ENCODE measurements at regions not wholly inside any gene's neighbourhood (a gene's known extent, or its start where the extent isn't known, plus 50 kb on each side); places are given as distances from the start of the nearest gene placed in this dataset.

DNA sequence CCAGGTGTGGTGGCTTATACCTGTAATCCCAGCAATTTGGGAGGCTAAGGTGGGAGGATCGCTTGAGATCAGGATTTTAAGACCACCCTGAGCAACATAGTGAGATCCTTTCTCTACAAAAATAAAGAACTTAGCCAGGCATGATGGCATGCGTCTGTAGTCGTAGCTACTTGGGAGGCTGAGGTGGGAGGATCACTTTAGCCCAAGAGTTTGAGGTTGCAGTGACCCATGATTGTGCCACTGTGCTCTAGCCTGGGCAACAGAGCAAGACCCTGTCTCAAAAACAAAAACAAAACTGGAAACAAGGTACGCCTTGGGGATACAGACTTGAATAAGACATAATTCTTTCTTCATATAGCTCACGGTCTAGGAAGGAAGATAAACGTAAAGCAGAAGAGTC, 63.1 kb upstream of the GRAMD1B start:
- no peak overlapping the region for H3K4me3 ChIP-seq (ENCODE audit: control insufficient read depth, low read depth, low read length)
- no peak for DNase-seq (ENCODE audit: low read depth)
- TF ChIP-seq, protein P1, sequence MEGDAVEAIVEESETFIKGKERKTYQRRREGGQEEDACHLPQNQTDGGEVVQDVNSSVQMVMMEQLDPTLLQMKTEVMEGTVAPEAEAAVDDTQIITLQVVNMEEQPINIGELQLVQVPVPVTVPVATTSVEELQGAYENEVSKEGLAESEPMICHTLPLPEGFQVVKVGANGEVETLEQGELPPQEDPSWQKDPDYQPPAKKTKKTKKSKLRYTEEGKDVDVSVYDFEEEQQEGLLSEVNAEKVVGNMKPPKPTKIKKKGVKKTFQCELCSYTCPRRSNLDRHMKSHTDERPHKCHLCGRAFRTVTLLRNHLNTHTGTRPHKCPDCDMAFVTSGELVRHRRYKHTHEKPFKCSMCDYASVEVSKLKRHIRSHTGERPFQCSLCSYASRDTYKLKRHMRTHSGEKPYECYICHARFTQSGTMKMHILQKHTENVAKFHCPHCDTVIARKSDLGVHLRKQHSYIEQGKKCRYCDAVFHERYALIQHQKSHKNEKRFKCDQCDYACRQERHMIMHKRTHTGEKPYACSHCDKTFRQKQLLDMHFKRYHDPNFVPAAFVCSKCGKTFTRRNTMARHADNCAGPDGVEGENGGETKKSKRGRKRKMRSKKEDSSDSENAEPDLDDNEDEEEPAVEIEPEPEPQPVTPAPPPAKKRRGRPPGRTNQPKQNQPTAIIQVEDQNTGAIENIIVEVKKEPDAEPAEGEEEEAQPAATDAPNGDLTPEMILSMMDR (IDR thresholded peaks at IDR 0.05; ENCODE audit: control insufficient read depth, insufficient read depth, low read depth, low read length, missing control alignments) = no peak

DNA sequence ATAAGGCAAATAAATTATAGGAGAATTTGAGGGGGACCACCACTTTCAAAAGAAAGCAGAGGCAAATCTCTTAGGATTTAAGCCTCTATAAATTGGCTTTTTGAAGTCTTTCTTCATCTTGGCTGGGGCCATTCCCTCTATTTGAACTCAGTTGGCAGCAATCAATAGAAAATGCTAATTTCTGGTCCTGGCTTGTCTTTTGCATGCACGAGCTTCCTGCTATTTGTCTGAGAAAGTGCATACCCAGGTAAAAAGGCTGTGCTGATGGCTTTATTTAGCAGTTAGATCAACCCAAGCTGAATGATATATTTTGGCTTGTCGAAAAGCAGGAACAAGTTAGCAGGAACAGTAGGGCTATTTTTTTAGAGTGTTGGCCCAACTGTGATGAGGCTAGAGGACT, 64.1 kb upstream of the GRAMD1B start:
- TF ChIP-seq, protein P1 (IDR thresholded peaks at IDR 0.05; ENCODE audit: control insufficient read depth, insufficient read depth, low read depth, low read length, missing control alignments) = no peak
- no peak overlapping the region for H3K4me3 ChIP-seq (ENCODE audit: control insufficient read depth, low read depth, low read length)
- DNase-seq (ENCODE audit: low read depth) = no peak

DNA sequence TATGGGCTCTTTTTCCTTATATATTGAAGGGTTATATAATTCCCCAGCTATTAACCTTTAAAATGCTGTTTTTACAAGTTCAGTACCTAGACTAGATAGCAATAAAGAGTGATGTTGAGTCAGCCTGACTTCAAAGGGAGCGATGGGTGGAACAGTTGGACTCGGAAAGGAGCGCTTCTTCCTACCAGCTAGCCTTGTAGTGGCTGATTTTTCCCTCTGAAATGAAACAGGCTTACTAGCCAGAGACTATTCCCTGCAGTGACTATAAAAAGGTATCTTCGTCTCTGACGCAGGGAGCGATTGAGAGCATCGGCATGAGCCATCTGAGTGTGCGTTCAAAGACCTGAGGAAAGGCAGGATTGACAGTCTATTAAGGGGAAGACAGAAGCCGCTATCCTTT, 66.0 kb upstream of the GRAMD1B start:
- no peak overlapping the region for H3K4me3 ChIP-seq (ENCODE audit: control insufficient read depth, low read depth, low read length)
- TF ChIP-seq, protein P1 (IDR thresholded peaks at IDR 0.05; ENCODE audit: control insufficient read depth, insufficient read depth, low read depth, low read length, missing control alignments) = no peak
- DNase-seq (ENCODE audit: low read depth) = no peak

DNA sequence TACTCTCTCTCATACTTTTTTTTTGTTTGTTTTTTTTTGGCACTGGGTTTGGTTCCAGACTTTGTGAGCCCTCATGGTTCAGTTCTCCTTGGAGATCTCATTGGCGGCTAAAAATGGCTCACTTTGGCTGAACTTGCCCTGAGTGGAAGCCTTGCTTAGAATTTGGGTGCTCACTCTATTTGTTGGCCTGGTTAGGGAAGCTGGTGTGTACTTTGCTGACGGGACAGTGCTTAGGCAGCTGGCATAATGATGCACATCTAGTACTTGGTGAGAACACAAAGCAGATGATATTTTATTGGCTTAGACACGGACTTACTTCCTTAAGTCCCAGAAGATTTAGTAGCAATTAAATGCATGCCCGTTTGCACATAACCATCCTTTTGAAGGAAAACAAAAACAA, 66.5 kb upstream of the GRAMD1B start:
- DNase-seq (ENCODE audit: low read depth) = no peak
- no peak overlapping the region for H3K4me3 ChIP-seq (ENCODE audit: control insufficient read depth, low read depth, low read length)
- TF ChIP-seq, protein P1 (IDR thresholded peaks at IDR 0.05; ENCODE audit: control insufficient read depth, insufficient read depth, low read depth, low read length, missing control alignments) = no peak

DNA sequence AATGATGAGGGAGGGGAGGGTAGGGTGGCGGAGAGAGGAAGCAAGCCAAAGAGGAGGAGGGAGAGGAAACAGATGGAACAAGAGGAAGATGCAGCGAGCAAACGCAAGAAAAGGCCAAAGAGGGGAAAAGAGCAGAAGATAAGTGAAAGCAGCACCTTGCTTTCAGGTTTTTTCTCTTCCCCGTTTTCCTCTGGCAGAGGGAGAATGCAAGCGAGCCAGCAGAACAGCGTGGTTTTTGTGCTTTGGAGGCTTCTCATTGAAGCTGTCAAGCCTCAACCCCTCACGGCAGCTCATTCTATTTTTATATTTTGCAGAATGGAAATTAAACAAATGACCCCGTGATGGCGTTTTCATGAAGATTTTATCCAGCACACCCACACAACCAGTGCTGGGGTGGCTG, 67.1 kb upstream of the GRAMD1B start:
- H3K4me3 ChIP-seq (ENCODE audit: control insufficient read depth, low read depth, low read length) = no peak overlapping the region
- DNase-seq (ENCODE audit: low read depth) = no peak
- TF ChIP-seq, protein P1 (IDR thresholded peaks at IDR 0.05; ENCODE audit: control insufficient read depth, insufficient read depth, low read depth, low read length, missing control alignments) = no peak

DNA sequence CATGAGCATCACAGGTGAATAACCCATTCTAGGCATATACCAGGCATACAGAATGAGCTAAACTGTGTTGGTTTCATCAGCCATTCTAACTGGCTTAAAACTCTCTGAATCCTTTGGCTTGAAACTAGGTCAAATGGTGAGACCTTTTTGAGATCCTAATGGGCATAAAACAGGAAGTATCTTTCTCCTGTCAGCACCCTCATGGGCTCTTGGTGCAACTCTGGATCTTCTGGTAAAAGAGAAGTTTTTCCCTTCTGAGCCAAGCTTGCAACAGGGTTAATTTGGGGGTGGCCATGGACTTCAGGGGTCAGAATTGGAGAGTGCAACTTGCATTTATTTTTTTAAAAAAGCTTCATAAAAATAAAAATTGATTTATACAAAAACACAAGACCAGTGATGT, 67.9 kb upstream of the GRAMD1B start:
- no peak for DNase-seq (ENCODE audit: low read depth)
- TF ChIP-seq, protein P1 (IDR thresholded peaks at IDR 0.05; ENCODE audit: control insufficient read depth, insufficient read depth, low read depth, low read length, missing control alignments) = no peak
- no peak overlapping the region for H3K4me3 ChIP-seq (ENCODE audit: control insufficient read depth, low read depth, low read length)

DNA sequence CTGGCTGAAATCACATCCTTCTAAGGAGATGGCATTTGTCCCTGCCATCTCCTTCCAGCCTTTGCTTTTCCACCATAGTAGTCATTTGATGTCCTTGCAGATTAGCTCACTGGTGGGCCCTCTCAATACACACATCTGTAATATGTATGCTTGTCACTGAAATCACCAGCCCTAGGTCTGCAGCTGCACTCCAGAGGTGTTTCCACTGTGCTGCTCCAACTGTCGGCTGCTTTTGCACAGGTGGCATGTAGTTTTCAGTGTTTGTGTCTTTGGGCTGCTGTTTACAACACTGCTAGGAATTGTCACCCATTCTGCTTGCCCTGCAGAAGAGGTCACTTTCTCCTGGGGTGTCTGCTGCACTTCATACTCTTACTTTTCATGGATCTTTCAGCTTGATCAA, 69.0 kb upstream of the GRAMD1B start:
- DNase-seq (ENCODE audit: low read depth) = no peak
- TF ChIP-seq, protein P1 (IDR thresholded peaks at IDR 0.05; ENCODE audit: control insufficient read depth, insufficient read depth, low read depth, low read length, missing control alignments) = no peak
- no peak overlapping the region for H3K4me3 ChIP-seq (ENCODE audit: control insufficient read depth, low read depth, low read length)
